ENCODE measurements at regions not wholly inside any gene's neighbourhood (a gene's known extent, or its start where the extent isn't known, plus 50 kb on each side); places are given as distances from the start of the nearest gene placed in this dataset.

GRCh38 chr5:142246258-142246657, 78.6 kb downstream of the SPRY4 start:
- peak overlapping the region; percentile 71 for H3K27ac ChIP-seq (ENCODE audit: low read depth, low read length)

GRCh38 chr5:142245786-142246185, 79.0 kb downstream of the SPRY4 start:
- Histone ChIP-seq H3K4me2 (ENCODE audit: low read length) (no peak overlapping the region), H3K9ac (ENCODE audit: low read length) (no peak overlapping the region), H3K4ac (ENCODE audit: low read depth, low read length) (peak overlapping the region; percentile 81), H3K27me3 (ENCODE audit: insufficient read depth, low read length, poor library complexity) (no peaks in the 10 kb centered on the region), H4K5ac (ENCODE audit: low read length) (no peak overlapping the region), H4K8ac (ENCODE audit: low read depth, low read length) (no peak overlapping the region), H3K56ac (ENCODE audit: low read length) (peak overlapping the region; percentile 56), H3K79me1 (ENCODE audit: low read length) (no peaks in the 10 kb centered on the region), H2BK5ac (ENCODE audit: low read length) (peak overlapping the region; percentile 10), H3K27ac (ENCODE audit: low read depth, low read length) (peak overlapping the region; percentile 71), H3K4me1 (ENCODE audit: control insufficient read depth, low read depth, low read length) (peaks cover 6% of the 10 kb centered on the region), H3K4me3 (ENCODE audit: low read length) (no peak overlapping the region), H3K23ac (ENCODE audit: low read length) (no peak overlapping the region), H3K79me2 (ENCODE audit: control insufficient read depth, insufficient read depth, low read length) (no peaks in the 10 kb centered on the region), H3K18ac (ENCODE audit: low read length) (peak overlapping the region; percentile 76), H2AK5ac (ENCODE audit: low read length) (no peak overlapping the region), H3K36me3 (ENCODE audit: control insufficient read depth, insufficient read depth, low read length) (no peaks in the 10 kb centered on the region), H2BK120ac (ENCODE audit: low read depth, low read length) (peak overlapping the region; percentile 78), H2BK15ac (replicated peaks; ENCODE audit: low read depth) (peak overlapping the region; percentile 80)
- no CpG with 5 or more reads among the region's 5 CpGs for WGBS (ENCODE audit: extremely low coverage, insufficient coverage, low lambda C conversion rate)
- peak; percentile 95 for DNase-seq

More at GRCh38 chr5:142246258-142246657, 78.6 kb downstream of the SPRY4 start:
- DNase-seq, result peak; percentile 59
- H3K4me2 ChIP-seq (ENCODE audit: low read length), result no peak overlapping the region
- peak overlapping the region; percentile 76 for H3K18ac ChIP-seq (ENCODE audit: low read length)
- H4K5ac ChIP-seq (ENCODE audit: low read length), result no peak overlapping the region
- peak overlapping the region; percentile 56 for H3K56ac ChIP-seq (ENCODE audit: low read length)
- no peaks in the 10 kb centered on the region for H3K27me3 ChIP-seq (ENCODE audit: insufficient read depth, low read length, poor library complexity)
- no peak overlapping the region for H2AK5ac ChIP-seq (ENCODE audit: low read length)
- H3K79me2 ChIP-seq (ENCODE audit: control insufficient read depth, insufficient read depth, low read length), result no peaks in the 10 kb centered on the region
- no peak overlapping the region for H3K23ac ChIP-seq (ENCODE audit: low read length)
- peaks cover 6% of the 10 kb centered on the region for H3K4me1 ChIP-seq (ENCODE audit: control insufficient read depth, low read depth, low read length)
- H3K9ac ChIP-seq (ENCODE audit: low read length), result no peak overlapping the region
- WGBS (ENCODE audit: extremely low coverage, insufficient coverage, low lambda C conversion rate), result no CpG with 5 or more reads among the region's 9 CpGs
- H3K36me3 ChIP-seq (ENCODE audit: control insufficient read depth, insufficient read depth, low read length), result no peaks in the 10 kb centered on the region
- no peak overlapping the region for H2BK15ac ChIP-seq (replicated peaks; ENCODE audit: low read depth)
- H3K79me1 ChIP-seq (ENCODE audit: low read length), result no peaks in the 10 kb centered on the region
- H3K4me3 ChIP-seq (ENCODE audit: low read length), result no peak overlapping the region
- H2BK120ac ChIP-seq (ENCODE audit: low read depth, low read length), result peak overlapping the region; percentile 78
- no peak overlapping the region for H4K8ac ChIP-seq (ENCODE audit: low read depth, low read length)
- H2BK5ac ChIP-seq (ENCODE audit: low read length), result peak overlapping the region; percentile 51
- H3K4ac ChIP-seq (ENCODE audit: low read depth, low read length), result peak overlapping the region; percentile 81

DNA sequence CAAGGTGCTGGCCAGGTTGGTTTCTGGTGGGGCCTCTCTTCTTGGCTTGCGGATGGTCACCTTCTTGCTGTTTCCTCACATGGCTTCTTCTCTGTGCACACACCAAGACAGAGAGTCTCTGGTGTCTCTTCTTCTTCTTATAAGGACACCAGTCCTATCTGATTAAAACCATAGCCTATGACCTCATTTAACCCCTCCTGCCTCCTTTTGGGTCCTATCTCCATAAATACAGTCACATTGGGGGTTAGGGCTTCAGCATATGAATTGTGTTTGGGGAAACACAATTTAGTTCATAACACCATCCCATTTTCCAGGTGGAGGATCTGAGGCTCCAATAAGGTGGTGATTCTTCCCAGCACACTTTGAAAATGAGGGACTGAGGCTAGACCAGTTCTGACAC, 80.4 kb downstream of the SPRY4 start:
- Histone ChIP-seq H4K8ac (ENCODE audit: low read depth, low read length) (no peak overlapping the region), H3K18ac (ENCODE audit: low read length) (peak overlapping the region; percentile 20), H3K4ac (ENCODE audit: low read depth, low read length) (no peak overlapping the region), H2AK5ac (ENCODE audit: low read length) (peak overlapping the region; percentile 58), H3K4me2 (ENCODE audit: low read length) (no peak overlapping the region), H3K27me3 (ENCODE audit: insufficient read depth, low read length, poor library complexity) (no peaks in the 10 kb centered on the region), H3K79me2 (ENCODE audit: control insufficient read depth, insufficient read depth, low read length) (no peaks in the 10 kb centered on the region), H2BK15ac (replicated peaks; ENCODE audit: low read depth) (no peak overlapping the region), H3K4me1 (ENCODE audit: control insufficient read depth, low read depth, low read length) (peaks cover 6% of the 10 kb centered on the region), H3K56ac (ENCODE audit: low read length) (no peak overlapping the region), H4K5ac (ENCODE audit: low read length) (no peak overlapping the region), H2BK120ac (ENCODE audit: low read depth, low read length) (no peak overlapping the region), H2BK5ac (ENCODE audit: low read length) (no peak overlapping the region), H3K36me3 (ENCODE audit: control insufficient read depth, insufficient read depth, low read length) (no peaks in the 10 kb centered on the region), H3K79me1 (ENCODE audit: low read length) (no peaks in the 10 kb centered on the region), H3K4me3 (ENCODE audit: low read length) (no peak overlapping the region), H3K9ac (ENCODE audit: low read length) (no peak overlapping the region), H3K23ac (ENCODE audit: low read length) (no peak overlapping the region), H3K27ac (ENCODE audit: low read depth, low read length) (no peak overlapping the region)
- DNase-seq, result no peak
- no CpG with 5 or more reads among the region's 1 CpG for WGBS (ENCODE audit: extremely low coverage, insufficient coverage, low lambda C conversion rate)

DNA sequence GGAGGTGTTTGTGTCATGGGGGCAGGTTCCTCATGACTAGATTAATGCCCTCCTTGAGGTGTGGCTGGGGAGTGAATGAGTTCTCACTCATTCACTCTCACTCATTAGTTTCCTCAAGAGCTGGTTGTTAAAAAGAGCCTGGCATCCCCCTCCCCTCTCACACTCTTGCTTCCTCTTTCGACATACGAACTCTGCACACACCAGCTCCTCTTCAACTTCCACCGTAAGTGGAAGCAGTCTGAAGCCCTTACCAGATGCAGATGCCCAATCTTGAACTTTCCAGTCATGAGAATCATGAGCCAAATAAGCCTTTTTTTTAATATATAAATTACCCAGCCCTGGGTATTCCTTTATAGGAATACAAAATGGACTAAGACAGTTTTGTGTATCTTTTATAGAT, 82.5 kb downstream of the SPRY4 start:
- no peak overlapping the region for H2BK120ac ChIP-seq (ENCODE audit: low read depth, low read length)
- no peak for DNase-seq
- no peak overlapping the region for H2BK15ac ChIP-seq (replicated peaks; ENCODE audit: low read depth)
- H4K8ac ChIP-seq (ENCODE audit: low read depth, low read length), result no peak overlapping the region
- H3K9ac ChIP-seq (ENCODE audit: low read length), result no peak overlapping the region
- no peaks in the 10 kb centered on the region for H3K79me1 ChIP-seq (ENCODE audit: low read length)
- no peak overlapping the region for H3K56ac ChIP-seq (ENCODE audit: low read length)
- peaks cover 6% of the 10 kb centered on the region for H3K4me1 ChIP-seq (ENCODE audit: control insufficient read depth, low read depth, low read length)
- no peak overlapping the region for H2AK5ac ChIP-seq (ENCODE audit: low read length)
- H3K18ac ChIP-seq (ENCODE audit: low read length), result no peak overlapping the region
- H2BK5ac ChIP-seq (ENCODE audit: low read length), result no peak overlapping the region
- no peak overlapping the region for H3K23ac ChIP-seq (ENCODE audit: low read length)
- no peaks in the 10 kb centered on the region for H3K36me3 ChIP-seq (ENCODE audit: control insufficient read depth, insufficient read depth, low read length)
- WGBS (ENCODE audit: extremely low coverage, insufficient coverage, low lambda C conversion rate), result no CpG with 5 or more reads among the region's 3 CpGs
- no peak overlapping the region for H3K27ac ChIP-seq (ENCODE audit: low read depth, low read length)
- H3K27me3 ChIP-seq (ENCODE audit: insufficient read depth, low read length, poor library complexity), result no peaks in the 10 kb centered on the region
- no peak overlapping the region for H4K5ac ChIP-seq (ENCODE audit: low read length)
- no peaks in the 10 kb centered on the region for H3K79me2 ChIP-seq (ENCODE audit: control insufficient read depth, insufficient read depth, low read length)
- H3K4ac ChIP-seq (ENCODE audit: low read depth, low read length), result no peak overlapping the region
- no peak overlapping the region for H3K4me2 ChIP-seq (ENCODE audit: low read length)
- no peak overlapping the region for H3K4me3 ChIP-seq (ENCODE audit: low read length)

DNA sequence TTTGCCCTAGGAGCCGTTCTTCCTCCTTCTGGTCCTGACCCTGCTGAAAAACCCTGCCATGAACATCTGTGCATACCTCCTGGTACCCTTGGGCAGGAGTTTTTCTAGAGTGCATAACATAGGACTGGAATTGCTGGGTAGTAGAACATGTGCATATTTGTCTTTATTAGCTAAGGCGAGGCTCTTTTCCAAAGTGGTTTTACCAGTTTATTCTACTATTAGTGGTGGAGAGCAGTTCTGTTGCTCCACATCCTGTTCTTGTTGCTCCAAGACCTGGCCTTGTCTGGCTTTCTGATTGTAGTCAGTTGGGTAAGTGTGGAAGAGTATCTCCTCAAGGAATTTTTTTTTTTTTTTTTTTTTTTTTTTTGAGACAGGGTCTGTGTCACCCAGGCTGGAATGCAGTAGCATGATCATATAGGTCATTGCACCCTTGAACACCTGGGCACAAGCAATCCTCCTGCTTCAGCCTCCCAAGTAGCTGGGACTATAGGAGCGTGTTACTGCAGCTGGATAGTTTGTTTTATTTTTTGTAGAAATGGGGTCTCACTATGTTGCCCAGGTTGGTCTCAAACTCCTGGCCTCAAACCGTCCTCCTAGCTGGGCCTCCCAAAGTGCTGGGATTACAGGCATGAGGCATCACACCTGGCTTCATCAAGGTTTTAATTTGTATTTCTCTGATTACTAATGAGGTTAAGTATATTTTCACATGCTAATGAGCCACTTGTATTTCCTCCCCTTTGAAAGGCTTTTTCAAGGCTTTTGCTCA, 85.2 kb downstream of the SPRY4 start:
- H3K4ac ChIP-seq (ENCODE audit: low read depth, low read length), result no peak overlapping the region
- WGBS (ENCODE audit: extremely low coverage, insufficient coverage, low lambda C conversion rate), result no CpG with 5 or more reads among the region's 4 CpGs
- H3K56ac ChIP-seq (ENCODE audit: low read length), result peak overlapping the region; percentile 60
- H2BK15ac ChIP-seq (replicated peaks; ENCODE audit: low read depth), result no peak overlapping the region
- no peaks in the 10 kb centered on the region for H3K36me3 ChIP-seq (ENCODE audit: control insufficient read depth, insufficient read depth, low read length)
- H3K79me1 ChIP-seq (ENCODE audit: low read length), result no peaks in the 10 kb centered on the region
- peak overlapping the region; percentile 82 for H2AK5ac ChIP-seq (ENCODE audit: low read length)
- no peak overlapping the region for H2BK5ac ChIP-seq (ENCODE audit: low read length)
- DNase-seq, result no peak
- H3K4me3 ChIP-seq (ENCODE audit: low read length), result no peak overlapping the region
- peaks cover 6% of the 10 kb centered on the region for H3K4me1 ChIP-seq (ENCODE audit: control insufficient read depth, low read depth, low read length)
- no peak overlapping the region for H4K8ac ChIP-seq (ENCODE audit: low read depth, low read length)
- no peaks in the 10 kb centered on the region for H3K27me3 ChIP-seq (ENCODE audit: insufficient read depth, low read length, poor library complexity)
- no peak overlapping the region for H3K23ac ChIP-seq (ENCODE audit: low read length)
- H2BK120ac ChIP-seq (ENCODE audit: low read depth, low read length), result no peak overlapping the region
- no peak overlapping the region for H3K27ac ChIP-seq (ENCODE audit: low read depth, low read length)
- no peak overlapping the region for H3K4me2 ChIP-seq (ENCODE audit: low read length)
- H4K5ac ChIP-seq (ENCODE audit: low read length), result no peak overlapping the region
- H3K9ac ChIP-seq (ENCODE audit: low read length), result no peak overlapping the region
- H3K79me2 ChIP-seq (ENCODE audit: control insufficient read depth, insufficient read depth, low read length), result no peaks in the 10 kb centered on the region
- H3K18ac ChIP-seq (ENCODE audit: low read length), result no peak overlapping the region

GRCh38 chr5:142237707-142238106, 87.1 kb downstream of the SPRY4 start:
- H2BK5ac ChIP-seq (ENCODE audit: low read length), result no peak overlapping the region
- peaks cover 6% of the 10 kb centered on the region for H3K4me1 ChIP-seq (ENCODE audit: control insufficient read depth, low read depth, low read length)
- H3K23ac ChIP-seq (ENCODE audit: low read length), result no peak overlapping the region
- no peak overlapping the region for H2BK15ac ChIP-seq (replicated peaks; ENCODE audit: low read depth)
- no peak overlapping the region for H3K4me2 ChIP-seq (ENCODE audit: low read length)
- no peak overlapping the region for H3K9ac ChIP-seq (ENCODE audit: low read length)
- H4K5ac ChIP-seq (ENCODE audit: low read length), result no peak overlapping the region
- no peak overlapping the region for H2BK120ac ChIP-seq (ENCODE audit: low read depth, low read length)
- no peaks in the 10 kb centered on the region for H3K36me3 ChIP-seq (ENCODE audit: control insufficient read depth, insufficient read depth, low read length)
- no peaks in the 10 kb centered on the region for H3K27me3 ChIP-seq (ENCODE audit: insufficient read depth, low read length, poor library complexity)
- H3K4me3 ChIP-seq (ENCODE audit: low read length), result no peak overlapping the region
- H3K79me1 ChIP-seq (ENCODE audit: low read length), result no peaks in the 10 kb centered on the region
- DNase-seq, result no peak
- no peak overlapping the region for H3K18ac ChIP-seq (ENCODE audit: low read length)
- no peak overlapping the region for H3K4ac ChIP-seq (ENCODE audit: low read depth, low read length)
- no peaks in the 10 kb centered on the region for H3K79me2 ChIP-seq (ENCODE audit: control insufficient read depth, insufficient read depth, low read length)
- H2AK5ac ChIP-seq (ENCODE audit: low read length), result no peak overlapping the region
- WGBS (ENCODE audit: extremely low coverage, insufficient coverage, low lambda C conversion rate), result no CpG with 5 or more reads among the region's 3 CpGs
- H4K8ac ChIP-seq (ENCODE audit: low read depth, low read length), result no peak overlapping the region
- H3K27ac ChIP-seq (ENCODE audit: low read depth, low read length), result no peak overlapping the region
- no peak overlapping the region for H3K56ac ChIP-seq (ENCODE audit: low read length)
